Ovary (tissue), 3 donors: ENCODE measurements at regions not wholly inside any gene's neighbourhood (a gene's known extent, or its start where the extent isn't known, plus 50 kb on each side); places are given as distances from the start of the nearest gene placed in this dataset.

ENCODE experiments used
- EP300 ChIP-seq: sonication (generic); formaldehyde crosslinking; IDR thresholded peaks from one replicate; pipeline ENCODE4 v1.6.1; 2017; ENCODE audit warnings: antibody characterized with exemption
- POLR2A ChIP-seq: fragments of 450-650 bp; IDR thresholded peaks from one replicate; pipeline ENCODE4 v1.6.1; 2017; ENCODE audit warnings: antibody characterized with exemption, mild to moderate bottlenecking, moderate library complexity
- TF ChIP-seq, protein P1 (sequence below), 3 donors: fragments of 450-650 bp in 2 of 3; fragments of 200-600 bp in 1 of 3; IDR thresholded peaks; one replicate each; pipeline versions ENCODE4 v1.5.1 to v1.8.0; 2016 to 2022; ENCODE audit warnings: antibody characterized with exemption in 3 of 3, mild to moderate bottlenecking in 1 of 3
- donor health status: DM: no; HTN: no; CAD: no.

GRCh38 chr3:110881069-110881468 lies 190.5 kb upstream of the NECTIN3 start:
- TF ChIP-seq POLR2A (no peak), EP300 (no peak)
- TF ChIP-seq, protein P1, sequence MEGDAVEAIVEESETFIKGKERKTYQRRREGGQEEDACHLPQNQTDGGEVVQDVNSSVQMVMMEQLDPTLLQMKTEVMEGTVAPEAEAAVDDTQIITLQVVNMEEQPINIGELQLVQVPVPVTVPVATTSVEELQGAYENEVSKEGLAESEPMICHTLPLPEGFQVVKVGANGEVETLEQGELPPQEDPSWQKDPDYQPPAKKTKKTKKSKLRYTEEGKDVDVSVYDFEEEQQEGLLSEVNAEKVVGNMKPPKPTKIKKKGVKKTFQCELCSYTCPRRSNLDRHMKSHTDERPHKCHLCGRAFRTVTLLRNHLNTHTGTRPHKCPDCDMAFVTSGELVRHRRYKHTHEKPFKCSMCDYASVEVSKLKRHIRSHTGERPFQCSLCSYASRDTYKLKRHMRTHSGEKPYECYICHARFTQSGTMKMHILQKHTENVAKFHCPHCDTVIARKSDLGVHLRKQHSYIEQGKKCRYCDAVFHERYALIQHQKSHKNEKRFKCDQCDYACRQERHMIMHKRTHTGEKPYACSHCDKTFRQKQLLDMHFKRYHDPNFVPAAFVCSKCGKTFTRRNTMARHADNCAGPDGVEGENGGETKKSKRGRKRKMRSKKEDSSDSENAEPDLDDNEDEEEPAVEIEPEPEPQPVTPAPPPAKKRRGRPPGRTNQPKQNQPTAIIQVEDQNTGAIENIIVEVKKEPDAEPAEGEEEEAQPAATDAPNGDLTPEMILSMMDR (IDR thresholded peaks at IDR 0.05): no peak
